K562 (cell line): ENCODE measurements at regions not wholly inside any gene's neighbourhood (a gene's known extent, or its start where the extent isn't known, plus 50 kb on each side); places are given as distances from the start of the nearest gene placed in this dataset.

Experiments used
- ATAC-seq: fragments of 200-7000 bp; cut with Tn5 transposase; 3 replicates; pipeline ENCODE4 v1.9.1; 2020; ENCODE audit warnings: moderate library complexity
- BruUV-seq: library from RNA; stranded (reverse); fragments of 400-500 nt; replicated peaks from 2 replicates; lab custom pipeline; 2021; lab: Mats Ljungman, UMichigan
- CTCF ChIA-PET: fragments of 300-600 bp; formaldehyde crosslinking; extraction: SDS; loops from one replicate; lab custom pipeline; 2021; ENCODE audit warnings: low intra/inter-chr PET ratio; lab: Yijun Ruan, JAX
- POLR2A ChIA-PET: fragments of 300-600, 350-650 bp; sonication (Branson Sonifier 250); formaldehyde crosslinking; extraction: SDS; loops from one replicate; lab custom pipeline; 2021; ENCODE audit warnings: antibody characterized with exemption, inconsistent platforms; lab: Yijun Ruan, JAX
- DNase-seq, 4 experiments: peaks; one replicate each; pipeline versions ENCODE4 v3.0.0 to v3.0.0-alpha.2; 2011 to 2018; ENCODE audit warnings: low spot score in 3 of 4, mixed read lengths in 3 of 4; ENCODE audit errors: extremely low read depth in 1 of 4
- FAIRE-seq: peaks from 2 replicates; lab custom pipeline; 2011; peaks lifted over from hg19 to GRCh38; lab: Jason Lieb, UNC
- H2AFZ ChIP-seq: 2 replicates; pipeline ENCODE4 v1.6.0; 2011; ENCODE audit warnings: low read depth, low read length, control low read depth, inconsistent platforms
- H3K27ac ChIP-seq: fragments of 200-600 bp; 3 replicates; pipeline ENCODE4 v1.8.0; 2011; ENCODE audit warnings: low read depth, mild to moderate bottlenecking, control low read depth, inconsistent platforms, low read length, moderate library complexity, mixed read lengths; ENCODE audit errors: extremely low read depth
- H3K27me3 ChIP-seq, 2 experiments: fragments of 300-600 bp in 1 of 2; 2 replicates in 1 of 2; 3 replicates in 1 of 2; pipeline versions ENCODE4 v1.6.0 to v1.8.0; 2011; ENCODE audit warnings: inconsistent platforms in 2 of 2, low read length in 2 of 2, mild to moderate bottlenecking in 1 of 2, mixed read lengths in 1 of 2, moderate library complexity in 1 of 2; ENCODE audit not compliant: control insufficient read depth in 2 of 2, insufficient read depth in 2 of 2
- H3K36me3 ChIP-seq: fragments of 300-600 bp; 3 replicates; pipeline ENCODE4 v1.8.0; 2011; ENCODE audit warnings: mild to moderate bottlenecking, low read length, inconsistent platforms; ENCODE audit not compliant: control insufficient read depth, insufficient read depth
- H3K4me1 ChIP-seq, 2 experiments: fragments of 200-600 bp in 1 of 2; replicated peaks in 1 of 2; 2 replicates in 1 of 2; 3 replicates in 1 of 2; pipeline versions ENCODE4 v1.5.1 to v1.8.0; 2011; ENCODE audit warnings: inconsistent platforms in 2 of 2, low read length in 2 of 2, mild to moderate bottlenecking in 1 of 2, mixed read lengths in 1 of 2, moderate library complexity in 1 of 2; ENCODE audit not compliant: control insufficient read depth in 2 of 2, insufficient read depth in 2 of 2
- H3K4me2 ChIP-seq: 2 replicates; pipeline ENCODE4 v1.6.1; 2011; ENCODE audit warnings: low read length, control low read depth, inconsistent platforms, mixed read lengths; ENCODE audit not compliant: insufficient read depth
- H3K4me3 ChIP-seq: fragments of 200-600 bp; sonication (generic), shearing (Covaris generic); 2 replicates; pipeline ENCODE4 v1.5.1; 2016; ENCODE audit warnings: control low read depth, inconsistent platforms
- H3K79me2 ChIP-seq: fragments of 200-600 bp; 3 replicates; pipeline ENCODE4 v1.8.0; 2011; ENCODE audit warnings: low read length, inconsistent platforms; ENCODE audit not compliant: control insufficient read depth, insufficient read depth
- H3K9ac ChIP-seq, 2 experiments: 2 replicates each; pipeline versions ENCODE4 v1.6.0 to v1.6.1; 2011; ENCODE audit warnings: low read depth in 2 of 2, low read length in 2 of 2, control low read depth in 1 of 2, inconsistent platforms in 1 of 2, mild to moderate bottlenecking in 1 of 2, mixed read lengths in 1 of 2; ENCODE audit not compliant: insufficient read depth in 1 of 2
- H3K9me1 ChIP-seq: one replicate; pipeline ENCODE4 v1.6.0; 2011; ENCODE audit warnings: inconsistent platforms, mild to moderate bottlenecking, low read length, moderate library complexity; ENCODE audit not compliant: control insufficient read depth, insufficient read depth
- H3K9me3 ChIP-seq: replicated peaks from 2 replicates; pipeline ENCODE4 v1.5.1; 2011; ENCODE audit warnings: low read depth, low read length, inconsistent platforms; ENCODE audit not compliant: control insufficient read depth, insufficient read depth
- H4K20me1 ChIP-seq: replicated peaks from 2 replicates; pipeline ENCODE4 v1.6.1; 2011; ENCODE audit warnings: low read length, inconsistent platforms, mixed read lengths; ENCODE audit not compliant: control insufficient read depth, insufficient read depth
- NCOR1 ChIP-seq: fragments of 450-650 bp; IDR thresholded peaks from 2 replicates; pipeline ENCODE4 v1.6.1; 2016; ENCODE audit warnings: mild to moderate bottlenecking, moderate library complexity
- NR2C2 ChIP-seq, 2 experiments: fragments of 200-800 bp in 1 of 2; sonication (Bioruptor generic) in 1 of 2; sonication (generic) in 1 of 2; formaldehyde crosslinking in 1 of 2; IDR thresholded peaks; 2 replicates each; pipeline versions ENCODE4 v1.6.1 to v1.8.0; 2016 to 2022; ENCODE audit warnings: mild to moderate bottlenecking in 1 of 2, missing compliant biosample characterization in 1 of 2, missing genetic modification characterization in 1 of 2, missing genetic modification reagents in 1 of 2
- RUNX1 ChIP-seq: sonication (generic); IDR thresholded peaks from 2 replicates; pipeline ENCODE4 v1.6.1; 2016; ENCODE audit warnings: antibody characterized with exemption, low read depth
- ZBTB7A ChIP-seq: IDR thresholded peaks from 2 replicates; pipeline ENCODE4 v1.6.1; 2011; ENCODE audit warnings: low read depth, mild to moderate bottlenecking, low read length, moderate library complexity, borderline replicate concordance; ENCODE audit not compliant: control insufficient read depth
- ZC3H11A ChIP-seq: IDR thresholded peaks from 2 replicates; pipeline ENCODE4 v1.6.1; 2012; ENCODE audit warnings: low read depth, low read length, improper control_type of control experiment
- ZNF253 ChIP-seq: fragments of 250-450 bp; sonication (Bioruptor Pico); conservative IDR thresholded peaks from 2 replicates; pipeline ENCODE4 v1.6.1; 2021; ENCODE audit warnings: mild to moderate bottlenecking
- ZNF583 ChIP-seq: fragments of 250-450 bp; sonication (Bioruptor Pico); IDR thresholded peaks from 2 replicates; pipeline ENCODE4 v1.4.0; 2020
- WGBS: fragments of 100-300 bp; shearing (Covaris generic); methylation state at CpG from one replicate; pipeline ENCODE4 v1.1.6; 2016; ENCODE audit warnings: low coverage, mixed read lengths; ENCODE audit not compliant: insufficient coverage; ENCODE audit errors: missing lambda C conversion rate; 5-methylcytosine and 5-hydroxymethylcytosine counted together
- in situ Hi-C: fragments of 300-500 bp; cut with MboI; formaldehyde crosslinking; loops from 4 replicates; pipeline ENCODE4 v1.15.0; 2018; ENCODE audit warnings: inconsistent platforms, mixed read lengths
- intact Hi-C: fragments of 100-400 bp; cut with micrococcal nuclease; formaldehyde crosslinking; loops from 2 replicates; pipeline ENCODE4 v1.14.2; 2022

DNA sequence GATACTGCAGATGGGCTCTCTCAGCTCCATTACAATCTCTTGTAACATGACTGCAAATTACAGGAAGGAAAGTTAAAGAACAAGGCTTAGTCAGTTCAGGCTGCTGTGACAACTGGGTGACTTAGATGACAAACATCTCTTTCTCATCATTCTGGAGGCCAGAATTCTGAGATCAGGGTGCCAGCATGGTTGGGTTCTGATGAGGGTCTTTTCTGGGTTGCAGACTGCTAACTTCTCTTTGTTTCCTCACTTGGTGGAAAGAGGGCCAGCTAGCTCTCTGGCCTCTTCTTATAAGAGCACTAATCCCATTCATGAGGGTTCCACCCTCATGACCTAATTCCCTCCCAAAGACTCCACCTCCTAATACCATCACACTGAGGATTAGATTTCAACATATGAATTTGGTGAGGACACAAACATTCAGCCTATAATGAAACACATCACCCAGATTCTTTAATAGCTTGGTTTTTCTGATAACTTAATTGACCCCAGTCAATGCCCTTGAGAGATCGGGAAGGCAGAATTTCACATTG lies 73.6 kb upstream of the MAMDC2 start:
- H3K36me3 ChIP-seq = no peaks in the 10 kb centered on the region
- H3K27me3 ChIP-seq = no peaks in the 10 kb centered on the region; a peak in 1 of 5 replicates
- WGBS = 15% methylated on average over 1 of the region's 1 CpG
- no peaks in the 10 kb centered on the region for H3K79me2 ChIP-seq
- CTCF ChIA-PET = no interaction called here
- H3K9me1 ChIP-seq = no peaks in the 10 kb centered on the region
- H3K9ac ChIP-seq = no peak overlapping the region
- intact Hi-C loops = no loop called here
- no peaks in the 10 kb centered on the region for H3K9me3 ChIP-seq
- H4K20me1 ChIP-seq = no peaks in the 10 kb centered on the region
- H3K27ac ChIP-seq = no peak overlapping the region
- no peak overlapping the region for H3K4me2 ChIP-seq
- H3K4me1 ChIP-seq = no peaks in the 10 kb centered on the region
- no TSS peak for BruUV-seq
- in situ Hi-C loops = loop anchor here (10.0 to 25.0 kb wide), 2 partner anchors 145 to 617 kb away; no protein-coding TSS in a partner anchor
- no peak overlapping the region for H2AFZ ChIP-seq
- POLR2A ChIA-PET = no interaction called here
- ATAC-seq (no peak), DNase-seq (no peak), FAIRE-seq (no peak)
- H3K4me3 ChIP-seq = no peak overlapping the region
- no peak for TF ChIP-seq ZBTB7A
- TF ChIP-seq ZNF583 (CRISPR knock-in tag) = no peak
- no peak for TF ChIP-seq ZC3H11A
- no peak for TF ChIP-seq RUNX1
- TF ChIP-seq ZNF253 (CRISPR knock-in tag) = no peak
- TF ChIP-seq NR2C2 (CRISPR knock-in tag; IDR thresholded peaks at IDR 0.05) = no peak
- no peak for TF ChIP-seq NR2C2 (tag; IDR thresholded peaks at IDR 0.05)
- no peak for TF ChIP-seq NCOR1
